ENCODE measurements at regions not wholly inside any gene's neighbourhood (a gene's known extent, or its start where the extent isn't known, plus 50 kb on each side); places are given as distances from the start of the nearest gene placed in this dataset.

DNA sequence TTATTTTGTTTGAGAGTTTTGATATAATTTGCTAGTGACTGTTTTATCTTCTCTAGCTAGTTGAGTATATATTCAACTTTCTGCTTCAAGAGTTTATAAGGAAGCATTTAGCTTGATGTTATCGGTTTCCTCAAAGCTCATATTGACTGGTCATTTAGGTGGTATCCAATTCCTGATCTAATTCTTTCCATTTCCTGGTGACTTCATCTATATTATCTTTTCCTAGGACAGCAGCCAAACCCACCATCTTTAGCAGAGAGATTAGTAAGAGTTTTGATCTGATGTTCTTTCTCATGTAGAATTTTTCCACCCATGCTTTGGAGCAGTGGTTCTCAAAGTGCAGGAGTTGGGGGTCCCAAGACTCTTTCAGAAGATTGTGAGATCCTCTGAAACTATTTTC is 148.6 kb upstream of the STT3B start:
- DNase-seq (ENCODE audit: low read depth), result no peak

DNA sequence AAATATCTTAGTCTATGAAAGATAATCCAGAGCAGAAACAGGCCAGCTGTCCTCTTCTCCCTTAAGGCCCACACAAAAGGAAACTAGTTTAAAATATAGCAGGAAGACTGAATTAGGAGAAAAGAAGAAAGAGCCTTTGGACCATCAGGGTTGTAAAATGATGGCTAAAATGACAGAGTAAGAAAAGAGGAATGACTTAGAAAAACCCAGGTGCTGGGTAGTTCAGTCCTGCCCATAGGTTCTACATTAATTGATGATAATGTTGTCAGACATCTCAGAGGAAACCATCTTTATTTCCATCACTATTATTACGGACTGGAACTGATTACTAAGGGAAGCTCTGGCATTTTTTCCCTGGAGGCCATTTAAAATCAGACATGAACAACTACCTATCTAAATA is 142.8 kb upstream of the STT3B start:
- DNase-seq (ENCODE audit: low read depth), result no peak

DNA sequence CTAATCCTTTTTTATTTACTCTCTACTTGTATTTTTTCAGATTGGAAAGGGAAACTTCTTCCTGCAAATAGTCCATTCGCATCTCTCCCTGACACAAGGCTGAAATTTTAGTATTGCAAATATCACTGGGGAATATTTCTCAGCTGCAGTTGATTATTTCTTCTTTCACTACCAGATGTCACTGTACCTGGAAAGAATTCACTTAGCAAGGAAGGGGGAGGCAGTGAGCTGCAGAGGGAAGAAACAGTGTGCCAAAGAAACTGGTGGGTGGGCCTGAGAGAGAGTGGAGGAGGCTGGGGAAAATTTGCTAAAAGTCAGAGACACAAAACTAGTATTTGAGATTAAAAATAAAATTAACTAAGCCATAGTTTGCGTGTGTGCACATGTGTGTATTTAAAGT is 142.3 kb upstream of the STT3B start:
- no peak for DNase-seq (ENCODE audit: low read depth)

DNA sequence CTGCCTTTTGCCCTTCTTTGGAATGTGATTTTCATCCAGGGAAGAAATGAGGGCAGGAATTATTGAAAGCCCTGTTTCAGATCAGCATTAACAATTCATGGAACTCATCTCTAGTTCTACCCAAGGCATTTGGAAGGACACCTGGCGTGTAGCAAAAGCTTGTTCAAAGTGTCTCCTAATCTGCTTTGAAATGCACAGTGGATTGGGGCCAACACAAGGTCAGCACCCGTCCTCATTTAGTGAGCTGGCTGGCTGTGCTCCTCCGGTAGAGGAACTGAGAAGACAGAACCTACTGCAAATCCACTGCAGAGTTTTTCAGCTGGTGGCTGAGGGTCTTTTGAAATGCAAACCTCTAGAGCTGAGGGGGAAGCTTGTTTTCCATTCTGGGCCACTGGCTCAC is 141.6 kb upstream of the STT3B start:
- no peak for DNase-seq (ENCODE audit: low read depth)

DNA sequence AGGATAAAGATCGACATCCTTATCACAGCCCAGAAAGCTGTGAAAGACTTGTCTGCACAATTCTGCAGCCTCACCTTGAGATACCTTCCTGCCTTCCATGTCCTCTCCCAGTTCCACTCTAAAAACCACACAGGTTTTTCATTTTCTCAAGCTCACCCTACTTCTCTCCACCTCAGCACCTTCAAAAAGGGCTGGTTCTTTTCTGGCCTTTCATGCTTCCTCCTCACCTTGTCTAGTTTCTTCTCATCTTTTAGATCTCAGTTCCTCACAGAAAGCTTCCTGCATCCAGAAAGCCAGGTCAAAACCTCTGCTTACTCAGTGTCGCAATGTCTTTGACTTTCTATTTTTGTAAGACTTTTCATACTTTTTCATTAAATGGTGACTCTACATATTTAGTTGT is 140.2 kb upstream of the STT3B start:
- DNase-seq (ENCODE audit: low read depth), result no peak

DNA sequence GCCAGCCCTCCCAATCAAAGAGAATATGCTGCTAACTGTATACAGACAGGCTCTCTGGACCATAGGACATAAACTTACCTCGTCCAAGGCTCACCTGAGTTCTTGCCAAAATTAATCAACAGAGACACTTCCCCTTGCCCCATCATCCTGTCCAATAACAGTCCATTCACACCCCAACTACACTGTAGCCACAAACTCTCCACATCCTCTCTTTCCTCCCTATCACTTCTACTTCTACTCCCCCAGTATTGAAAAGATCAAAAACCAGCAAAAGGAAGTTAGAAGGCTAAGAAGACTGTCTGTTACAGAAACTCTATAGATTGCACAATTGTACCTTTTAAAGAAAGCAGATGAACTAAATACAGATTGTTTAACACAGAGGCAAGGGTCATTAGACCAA is 133.5 kb upstream of the STT3B start:
- DNase-seq (ENCODE audit: low read depth), result no peak

DNA sequence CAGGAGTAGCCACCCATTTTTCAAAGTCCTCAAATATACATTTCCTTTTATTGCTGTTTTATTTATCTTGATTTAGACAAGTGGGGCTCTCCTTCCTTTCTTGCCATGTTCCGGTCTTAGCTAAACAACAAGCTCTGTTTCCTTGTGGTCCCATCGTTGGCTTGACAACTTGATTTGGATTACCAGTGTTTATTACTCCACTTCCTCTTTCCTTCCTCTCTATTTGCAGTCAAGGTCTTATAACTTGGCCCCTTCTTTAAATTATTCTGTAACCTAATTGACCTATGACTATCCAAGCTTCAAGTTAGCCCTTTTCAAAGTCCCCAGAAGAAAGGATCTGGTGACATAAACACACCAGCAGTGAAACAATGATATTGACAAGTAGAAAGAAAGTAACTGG is 130.6 kb upstream of the STT3B start:
- no peak for DNase-seq (ENCODE audit: low read depth)

DNA sequence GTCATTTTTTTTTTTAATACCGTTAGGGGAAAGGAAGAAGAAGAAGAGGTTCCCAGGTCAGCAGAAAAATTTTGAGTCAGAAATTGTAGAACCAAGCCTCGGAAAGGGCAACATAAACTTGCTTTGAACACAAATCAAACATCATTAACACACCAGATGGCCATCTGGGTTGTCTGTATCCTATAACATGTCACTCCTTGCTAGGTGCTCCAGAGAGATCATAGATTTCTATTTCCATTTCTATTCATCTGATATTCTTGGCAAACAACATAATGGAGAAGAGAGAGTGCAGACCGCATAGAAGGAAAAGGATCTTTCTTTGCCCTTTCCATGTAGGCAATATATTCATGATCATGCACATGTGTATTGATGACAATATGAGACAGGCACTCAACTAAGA is 129.5 kb upstream of the STT3B start:
- DNase-seq (ENCODE audit: low read depth), result no peak

DNA sequence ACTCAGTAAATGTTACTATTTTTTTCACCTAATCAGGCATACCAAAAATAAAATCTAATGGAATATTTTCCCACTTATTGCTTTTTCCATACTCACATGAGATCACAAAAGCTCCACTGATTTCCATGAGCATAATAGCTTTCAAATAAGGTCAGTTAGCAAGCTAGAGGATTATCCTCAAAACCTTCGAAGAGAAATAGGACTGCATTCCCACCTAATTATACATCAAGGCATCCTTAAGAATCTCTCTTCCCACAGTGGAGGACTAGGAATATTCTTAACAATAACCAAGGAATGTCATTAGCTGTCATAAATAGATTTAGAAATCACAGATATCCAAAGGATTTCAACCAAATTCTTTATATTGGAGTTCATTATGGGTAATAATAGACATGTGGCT is 127.9 kb upstream of the STT3B start:
- DNase-seq (ENCODE audit: low read depth), result no peak

DNA sequence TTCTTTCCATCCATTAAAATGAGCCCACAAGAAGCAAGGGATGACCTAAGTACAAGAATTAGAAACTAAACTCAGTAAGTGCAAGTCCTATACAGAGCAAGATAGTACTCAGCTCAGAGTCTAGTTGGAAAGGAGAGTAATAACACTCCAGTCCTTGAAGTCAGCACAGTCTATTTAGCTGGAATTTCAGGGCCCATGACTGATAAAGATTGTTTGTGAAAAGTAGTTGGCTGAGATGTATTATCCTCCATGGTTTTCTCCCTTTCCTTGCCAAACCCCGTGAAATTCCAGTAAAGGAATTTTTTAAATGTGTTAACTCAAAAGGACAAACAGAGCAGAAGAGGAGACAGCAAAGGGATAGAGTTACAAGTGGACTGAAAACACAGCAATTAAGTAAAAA is 127.2 kb upstream of the STT3B start:
- no peak for DNase-seq (ENCODE audit: low read depth)

DNA sequence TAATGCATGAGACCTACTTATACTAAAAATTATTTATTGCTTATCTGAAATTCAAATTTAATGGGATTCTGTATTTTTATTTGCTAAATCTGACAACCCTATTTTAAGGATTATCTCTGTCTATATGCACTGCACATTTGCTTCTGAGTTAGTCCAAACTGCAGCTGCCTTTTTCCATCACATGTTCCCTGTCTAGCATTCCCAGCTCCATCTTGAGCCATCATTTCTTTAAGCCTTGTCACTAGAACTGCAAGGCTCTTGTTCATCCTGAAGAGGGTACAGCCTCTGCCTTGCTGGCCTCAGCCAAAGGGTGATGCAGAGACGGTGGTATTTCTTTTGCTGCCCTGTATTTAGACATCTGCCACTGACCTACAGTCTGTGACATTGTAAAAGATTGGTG is 125.8 kb upstream of the STT3B start:
- no peak for DNase-seq (ENCODE audit: low read depth)

DNA sequence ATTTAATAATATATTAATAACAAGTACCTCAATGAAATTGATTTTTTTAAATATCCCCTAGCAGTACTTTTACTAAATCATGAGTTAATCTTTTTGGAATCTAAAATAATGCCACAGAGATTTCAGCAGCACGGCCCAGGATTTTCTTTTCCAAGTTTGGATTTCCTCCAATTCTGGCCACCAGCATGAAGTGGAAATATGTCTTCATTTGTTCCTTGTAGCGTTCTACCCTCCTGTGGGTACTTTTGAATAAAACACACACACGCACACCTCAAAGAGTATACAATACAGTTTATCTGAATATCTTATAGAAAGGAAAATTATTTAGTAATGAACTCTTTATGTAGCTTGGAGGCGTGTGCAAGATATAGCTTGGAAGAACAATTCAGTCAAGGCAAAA is 125.1 kb upstream of the STT3B start:
- DNase-seq (ENCODE audit: low read depth), result no peak

DNA sequence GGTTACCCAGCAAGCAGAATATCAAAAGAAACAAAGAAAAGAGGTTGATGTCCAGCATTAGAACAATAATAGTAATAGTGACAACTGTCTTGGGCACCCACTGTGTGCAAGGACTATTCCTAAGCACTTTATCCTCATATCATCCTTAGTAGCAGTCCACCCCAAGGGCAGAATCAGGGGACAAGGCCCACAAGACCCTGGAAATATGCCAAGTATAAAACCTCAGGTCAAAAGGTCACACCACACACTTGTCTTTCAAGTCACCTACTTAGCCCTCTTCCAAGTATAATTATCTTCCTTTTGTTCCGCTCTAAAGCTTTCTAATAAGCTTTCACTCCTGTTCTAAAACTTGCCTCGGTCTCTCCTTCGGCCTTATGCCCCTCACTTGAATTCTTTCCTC is 124.0 kb upstream of the STT3B start:
- DNase-seq (ENCODE audit: low read depth), result no peak

DNA sequence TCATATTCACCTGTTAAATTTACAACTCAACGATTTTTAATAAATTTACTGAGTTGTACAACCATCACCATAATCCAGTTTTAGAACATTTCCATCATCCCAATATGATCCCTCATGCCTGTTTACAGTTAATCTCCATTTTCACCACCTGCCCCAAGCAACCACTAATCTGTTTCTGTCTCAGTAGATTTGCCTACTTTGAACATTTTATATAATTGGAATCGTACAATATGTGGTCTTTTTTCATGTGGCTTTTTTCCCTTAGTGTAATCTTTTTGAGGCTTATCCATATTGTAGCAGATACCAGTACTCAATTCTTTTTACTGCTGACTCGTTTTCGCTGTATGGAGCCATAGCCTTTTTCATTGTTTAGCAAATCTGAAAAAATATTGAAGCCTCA is 123.3 kb upstream of the STT3B start:
- no peak for DNase-seq (ENCODE audit: low read depth)

DNA sequence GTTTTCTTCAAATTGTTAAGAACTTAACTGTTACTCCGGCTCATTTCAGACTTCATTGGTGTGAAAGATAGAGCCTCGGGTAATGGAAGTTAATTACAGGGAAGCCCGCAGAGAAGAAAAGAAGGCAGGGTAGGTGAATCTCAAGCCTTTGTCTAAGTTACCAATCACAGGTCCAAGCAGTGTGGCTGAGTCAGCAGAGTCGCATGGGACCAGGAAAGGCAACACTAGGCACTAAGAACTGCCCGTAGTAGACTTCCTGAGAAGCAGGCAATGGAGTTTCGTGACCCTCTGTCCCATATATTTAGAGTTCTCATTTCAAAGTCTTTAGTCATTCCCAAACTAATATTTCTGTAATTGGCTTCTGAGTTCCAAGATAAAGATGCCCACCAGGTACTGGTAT is 122.9 kb upstream of the STT3B start:
- no peak for DNase-seq (ENCODE audit: low read depth)

DNA sequence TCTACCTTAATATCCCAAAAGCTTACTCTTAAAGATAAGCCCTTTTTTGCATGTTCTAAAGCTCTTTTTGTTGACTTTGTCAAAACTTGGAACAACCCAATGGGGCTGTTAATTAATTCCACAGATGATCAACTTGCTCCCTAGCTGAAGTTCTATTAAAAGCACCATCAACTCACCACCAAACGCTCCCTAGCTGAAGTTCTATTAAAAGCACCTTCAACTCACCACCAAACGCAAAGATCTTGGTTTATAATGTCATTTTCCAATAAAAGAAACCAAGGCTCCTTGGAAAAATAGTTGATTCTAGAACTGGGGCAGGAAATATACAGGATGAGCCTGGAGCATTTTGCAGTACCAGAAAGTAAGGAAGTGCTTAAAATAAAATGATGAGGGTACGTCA is 122.3 kb upstream of the STT3B start:
- DNase-seq (ENCODE audit: low read depth), result no peak

DNA sequence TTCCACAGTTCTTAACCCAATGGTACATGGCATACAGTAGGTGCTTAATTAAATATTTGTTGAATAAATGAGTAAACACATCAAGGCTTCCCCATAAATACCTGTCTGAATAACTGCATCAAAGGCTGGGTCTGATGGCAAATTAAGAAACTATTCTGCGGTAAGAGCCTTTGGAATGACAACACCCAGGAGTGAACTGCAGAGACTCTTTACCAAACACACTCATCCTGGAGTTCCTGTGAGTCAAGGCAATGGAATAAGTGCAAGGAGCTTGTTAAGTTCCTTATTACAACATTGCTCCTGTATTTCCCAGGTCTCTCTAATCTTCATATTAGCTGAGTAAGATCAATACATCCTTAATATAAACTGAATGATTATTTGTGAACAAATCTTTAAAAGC is 119.9 kb upstream of the STT3B start:
- DNase-seq (ENCODE audit: low read depth), result no peak

DNA sequence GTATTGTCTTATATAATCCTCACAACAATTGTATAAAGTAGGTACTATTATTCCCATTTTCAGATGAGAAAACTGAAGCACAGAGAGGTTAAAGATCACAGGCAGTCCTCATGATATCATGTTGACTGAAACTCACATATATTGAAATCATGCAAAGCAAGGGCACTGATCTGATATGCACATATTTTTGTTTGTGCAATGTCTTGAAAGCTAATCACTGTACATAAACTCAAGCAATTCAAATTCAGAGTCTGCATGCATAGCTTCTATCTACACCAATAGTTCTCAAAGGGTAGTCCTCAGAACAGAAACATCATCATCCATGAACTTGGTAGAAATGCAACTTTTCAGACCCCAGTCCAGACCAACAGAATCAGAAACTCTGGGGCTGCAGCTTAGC is 119.2 kb upstream of the STT3B start:
- DNase-seq (ENCODE audit: low read depth), result no peak

DNA sequence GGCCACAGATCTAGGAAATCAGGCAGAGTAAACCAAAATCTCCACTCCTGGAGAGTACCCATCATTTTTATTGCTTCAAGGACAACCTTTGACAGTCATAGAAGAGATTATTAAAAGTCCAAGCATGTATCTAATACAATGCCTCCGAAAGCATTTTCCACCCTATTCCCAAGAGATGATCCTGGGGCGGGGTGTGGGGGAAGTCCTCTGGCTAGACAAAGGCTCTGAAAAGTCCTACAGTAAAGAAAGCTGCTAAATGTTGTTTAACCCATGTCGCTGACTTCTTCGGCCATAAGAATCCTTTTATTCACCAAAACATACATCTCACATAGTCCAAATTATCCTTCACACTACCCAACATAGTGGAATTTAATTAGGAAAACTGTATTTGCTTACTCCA is 115.7 kb upstream of the STT3B start:
- DNase-seq (ENCODE audit: low read depth), result no peak

DNA sequence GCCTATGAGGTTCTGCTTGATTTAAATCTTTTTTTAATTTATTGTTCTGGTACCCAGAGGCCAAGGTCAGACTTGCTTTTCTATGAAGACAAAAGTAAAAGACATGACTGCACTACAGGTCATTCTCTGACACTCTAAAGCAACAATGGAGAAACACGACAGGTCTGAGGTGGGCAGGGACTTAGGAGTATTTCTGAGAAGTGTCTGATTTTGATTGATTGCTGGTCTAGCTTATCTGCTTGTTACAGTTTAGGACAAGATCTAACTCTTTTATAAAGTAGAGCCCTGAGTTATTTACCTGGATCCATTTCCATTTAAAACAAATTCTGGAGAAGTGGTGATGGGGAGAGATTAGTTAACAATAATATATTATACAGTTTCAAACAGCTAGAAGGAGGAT is 115.2 kb upstream of the STT3B start:
- no peak for DNase-seq (ENCODE audit: low read depth)

DNA sequence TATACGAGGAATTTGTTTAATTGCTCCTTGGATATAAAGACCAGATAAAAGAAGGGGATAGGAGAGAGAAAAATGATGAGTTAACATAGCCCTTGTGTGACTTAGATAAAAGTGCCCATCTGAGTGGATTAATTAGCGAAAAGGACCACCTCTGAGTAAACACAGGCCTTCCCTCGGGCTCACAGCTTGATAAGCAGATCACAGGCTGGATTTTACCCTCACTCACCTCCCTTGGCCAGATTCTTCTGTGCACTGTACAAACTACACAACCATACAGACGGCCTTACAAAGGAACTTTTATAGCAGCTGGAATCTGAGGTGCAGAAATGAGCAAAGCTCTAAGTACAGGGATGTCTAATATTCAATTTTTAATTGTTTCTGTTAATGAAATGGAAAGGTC is 112.4 kb upstream of the STT3B start:
- DNase-seq (ENCODE audit: low read depth), result no peak

DNA sequence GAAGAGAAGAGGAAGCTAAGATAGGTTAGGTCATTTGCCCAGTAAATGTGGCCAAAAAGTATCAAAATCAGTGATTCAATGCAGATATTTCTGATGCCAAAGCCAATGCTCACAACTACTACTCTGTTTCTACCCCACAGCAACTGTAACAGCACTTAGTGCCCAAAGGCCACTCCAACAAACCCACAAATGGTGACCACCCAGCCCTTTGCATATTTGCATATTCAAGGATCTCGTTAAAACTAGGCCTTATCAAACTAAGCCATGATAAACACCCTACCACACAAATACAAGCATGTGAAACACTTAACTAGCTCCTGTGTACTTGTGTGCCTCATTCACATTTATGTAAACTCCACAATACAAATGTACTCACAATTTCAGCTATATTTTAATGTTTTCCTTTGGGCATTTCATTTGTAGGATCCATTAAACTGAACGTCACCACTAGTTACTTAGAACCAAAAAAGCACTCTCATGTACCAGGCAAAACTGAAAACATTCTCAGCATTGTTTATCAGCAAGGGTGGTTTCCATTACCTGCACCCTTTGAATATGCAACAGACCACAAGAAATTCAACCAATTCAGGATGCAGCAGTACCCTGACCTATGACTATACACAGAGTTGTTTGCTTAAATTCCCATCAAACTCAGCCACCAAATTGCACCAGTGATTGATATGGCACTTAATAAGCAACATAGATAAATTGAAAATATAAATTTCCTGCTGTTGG is 111.2 kb upstream of the STT3B start:
- no peak for DNase-seq (ENCODE audit: low read depth)

DNA sequence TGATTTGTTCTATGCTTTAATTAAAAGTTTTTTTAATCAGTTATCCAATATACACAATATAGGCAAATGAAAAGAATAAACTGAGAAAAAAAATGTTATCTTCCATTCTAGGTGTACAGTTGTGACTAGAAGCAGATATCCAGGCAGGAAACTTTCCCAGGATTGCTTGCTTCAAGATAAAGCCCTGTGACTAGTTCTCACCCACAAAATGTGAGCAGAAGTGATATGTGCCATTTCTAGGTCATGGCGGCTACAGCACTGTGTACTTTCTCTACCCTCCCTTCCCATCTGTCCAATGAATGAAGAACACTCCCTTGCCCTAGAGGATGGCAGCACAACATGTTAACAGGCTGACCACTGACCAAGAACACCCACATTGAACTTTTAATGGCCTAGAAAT is 110.5 kb upstream of the STT3B start:
- DNase-seq (ENCODE audit: low read depth), result no peak

DNA sequence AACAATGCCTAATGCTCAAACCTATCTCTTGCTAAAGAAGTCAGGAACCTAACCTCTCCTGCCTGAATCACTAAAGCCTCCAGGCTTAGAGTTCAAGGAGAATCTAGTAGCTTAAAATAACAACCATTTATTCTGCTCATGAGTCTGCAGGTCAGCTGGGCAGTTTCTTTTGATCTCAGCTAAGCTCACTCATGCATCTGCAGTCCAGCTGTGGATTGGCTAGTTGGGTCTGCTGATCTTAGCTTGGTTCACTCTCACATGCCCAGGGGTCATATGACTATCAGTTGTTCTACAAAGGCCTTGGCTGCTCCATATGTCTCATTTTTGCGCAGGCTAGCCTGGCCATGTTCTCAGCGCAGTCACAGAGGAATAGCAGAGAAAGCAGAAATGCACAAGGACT is 109.2 kb upstream of the STT3B start:
- no peak for DNase-seq (ENCODE audit: low read depth)

DNA sequence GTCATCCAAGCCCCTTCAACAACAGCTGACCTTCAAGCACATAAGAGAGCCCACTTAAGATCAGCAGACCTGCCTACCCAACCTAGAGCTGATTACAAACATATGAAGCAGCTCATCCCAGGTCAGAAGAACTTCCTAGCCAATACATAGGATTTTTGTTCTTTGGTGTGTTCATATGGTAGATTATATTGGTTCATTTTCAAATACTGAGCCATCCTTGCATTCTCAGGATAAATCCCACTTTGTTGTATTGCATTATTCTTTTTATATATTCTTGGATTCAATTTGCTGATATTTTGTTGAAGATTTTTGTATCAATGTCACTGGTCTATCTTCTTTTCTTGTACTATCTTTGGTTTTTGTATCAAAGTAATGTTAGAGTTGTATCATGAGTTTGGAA is 107.3 kb upstream of the STT3B start:
- DNase-seq (ENCODE audit: low read depth), result no peak
